ENCODE measurements at regions not wholly inside any gene's neighbourhood (a gene's known extent, or its start where the extent isn't known, plus 50 kb on each side); places are given as distances from the start of the nearest gene placed in this dataset.

GRCh38 chr2:53467467-53468180 lies 300.0 kb upstream of the CHAC2 start:
- no peak for TF ChIP-seq CTCF (IDR thresholded peaks at IDR 0.05)
- peaks cover 4% of the 10 kb centered on the region; the same call in 1 of the 2 replicates for H3K27me3 Mint-ChIP-seq (ENCODE audit: insufficient read depth)
- H3K4me1 Mint-ChIP-seq (ENCODE audit: low read depth) = peaks cover 2% of the 10 kb centered on the region
- H3K9me3 Mint-ChIP-seq = no peaks in the 10 kb centered on the region
- H3K27ac Mint-ChIP-seq = no peak overlapping the region
- DNase-seq = no peak
- H3K4me3 Mint-ChIP-seq = no peak overlapping the region
- 0 out of 2 replicates have a peak, but pooled peaks cover 5% of the 10 kb centered on the region for H3K36me3 Mint-ChIP-seq (ENCODE audit: low read depth)

- Mint-ChIP-seq H3K9me3 (no peaks in the 10 kb centered on the region), H3K36me3 (ENCODE audit: low read depth) (0 out of 2 replicates have a peak, but pooled peaks cover 2% of the 10 kb centered on the region), H3K27me3 (ENCODE audit: insufficient read depth) (peaks cover 4% of the 10 kb centered on the region; the same call in 1 of the 2 replicates), H3K27ac (no peak overlapping the region), H3K4me1 (ENCODE audit: low read depth) (peaks cover 15% of the 10 kb centered on the region), H3K4me3 (no peak overlapping the region)
- no peak for DNase-seq
- no peak for TF ChIP-seq CTCF (IDR thresholded peaks at IDR 0.05)
Observed at GRCh38 chr2:53463806-53464726, 303.5 kb upstream of the CHAC2 start.

- Mint-ChIP-seq H3K9me3 (no peaks in the 10 kb centered on the region), H3K36me3 (ENCODE audit: low read depth) (no peaks in the 10 kb centered on the region), H3K27ac (peak overlapping the region; percentile 3; the same call in 1 of the 2 replicates), H3K4me1 (ENCODE audit: low read depth) (peaks cover 15% of the 10 kb centered on the region), H3K27me3 (ENCODE audit: insufficient read depth) (peaks cover 4% of the 10 kb centered on the region; the same call in 1 of the 2 replicates), H3K4me3 (no peak overlapping the region)
- no peak for DNase-seq
- TF ChIP-seq CTCF (IDR thresholded peaks at IDR 0.05) = no peak
Observed at GRCh38 chr2:53460937-53461336, 306.7 kb upstream of the CHAC2 start.

- H3K4me3 Mint-ChIP-seq = no peak overlapping the region
- H3K36me3 Mint-ChIP-seq (ENCODE audit: low read depth) = 0 out of 2 replicates have a peak, but pooled peaks cover 1% of the 10 kb centered on the region
- no peak overlapping the region; the same call in 1 of the 2 replicates for H3K27ac Mint-ChIP-seq
- peaks cover 4% of the 10 kb centered on the region; the same call in 1 of the 2 replicates for H3K27me3 Mint-ChIP-seq (ENCODE audit: insufficient read depth)
- no peak for TF ChIP-seq CTCF (IDR thresholded peaks at IDR 0.05)
- peaks cover 17% of the 10 kb centered on the region for H3K4me1 Mint-ChIP-seq (ENCODE audit: low read depth)
- DNase-seq = no peak
- H3K9me3 Mint-ChIP-seq = no peaks in the 10 kb centered on the region
Observed at GRCh38 chr2:53460347-53460746, 307.3 kb upstream of the CHAC2 start.

- peaks cover 35% of the 10 kb centered on the region for H3K4me1 Mint-ChIP-seq (ENCODE audit: low read depth)
- H3K36me3 Mint-ChIP-seq (ENCODE audit: low read depth) = 0 out of 2 replicates have a peak, but pooled peaks cover 13% of the 10 kb centered on the region
- no peak for TF ChIP-seq CTCF (IDR thresholded peaks at IDR 0.05)
- peaks cover 5% of the 10 kb centered on the region for H3K27me3 Mint-ChIP-seq (ENCODE audit: insufficient read depth)
- H3K9me3 Mint-ChIP-seq = no peaks in the 10 kb centered on the region
- H3K4me3 Mint-ChIP-seq = no peak overlapping the region
- no peak for DNase-seq
- no peak overlapping the region for H3K27ac Mint-ChIP-seq
Observed at GRCh38 chr2:53455094-53455493, 312.5 kb upstream of the CHAC2 start.

Measured in HFFc6 (cell line).